Immature natural killer cell (primary cell): ENCODE measurements at regions not wholly inside any gene's neighbourhood (a gene's known extent, or its start where the extent isn't known, plus 50 kb on each side); places are given as distances from the start of the nearest gene placed in this dataset.

Experiments
- DNase-seq, 3 donors: peaks; one replicate each; pipeline ENCODE4 v3.0.0; 2022; ENCODE audit warnings: mixed read lengths in 1 of 3
- H3K27ac Mint-ChIP-seq, 6 donors: one replicate each; pipeline ENCODE4 v1.8.0; 2020; ENCODE audit warnings: mixed read lengths in 6 of 6, mild to moderate bottlenecking in 5 of 6, inconsistent platforms in 4 of 6, moderate library complexity in 3 of 6
- H3K27me3 Mint-ChIP-seq, 3 donors: one replicate each; pipeline ENCODE4 v1.8.0; 2020 to 2021; ENCODE audit warnings: low read depth in 3 of 3, mild to moderate bottlenecking in 3 of 3, mixed read lengths in 3 of 3, moderate library complexity in 3 of 3, inconsistent platforms in 1 of 3
- H3K36me3 Mint-ChIP-seq, 3 donors: one replicate each; pipeline ENCODE4 v1.8.0; 2020; ENCODE audit warnings: mixed read lengths in 3 of 3, inconsistent platforms in 2 of 3, mild to moderate bottlenecking in 2 of 3
- H3K4me1 Mint-ChIP-seq, 2 donors: one replicate each; pipeline ENCODE4 v1.8.0; 2020; ENCODE audit warnings: inconsistent platforms in 2 of 2, mild to moderate bottlenecking in 2 of 2, mixed read lengths in 2 of 2, moderate library complexity in 1 of 2
- H3K4me3 Mint-ChIP-seq, 5 donors: one replicate each; pipeline ENCODE4 v1.8.0; 2020; ENCODE audit warnings: mild to moderate bottlenecking in 5 of 5, mixed read lengths in 5 of 5, inconsistent platforms in 3 of 5, moderate library complexity in 3 of 5
- H3K9me3 Mint-ChIP-seq, 6 donors: one replicate each; pipeline ENCODE4 v1.8.0; 2020; ENCODE audit warnings: mild to moderate bottlenecking in 6 of 6, mixed read lengths in 6 of 6, inconsistent platforms in 4 of 6, moderate library complexity in 3 of 6

GRCh38 chr13:50303963-50304721, 288.9 kb downstream of the KCNRG start:
- peak in 2 of 3 donors; percentile 10 to 42 for DNase-seq
- Mint-ChIP-seq H3K36me3 (no peaks in the 10 kb centered on the region), H3K27me3 (peaks cover 2 to 8% (median 6%) of the 10 kb centered on the region in 3 donors), H3K4me3 (peak overlapping the region in 1 of 5 donors; percentile 6), H3K27ac (no peak overlapping the region), H3K4me1 (peaks cover 23 to 35% of the 10 kb centered on the region in 2 donors), H3K9me3 (peaks cover 0 to 2% (median 0%) of the 10 kb centered on the region in 6 donors)

- no peak overlapping the region for H3K27ac Mint-ChIP-seq
- H3K9me3 Mint-ChIP-seq = peaks cover 0 to 2% (median 0%) of the 10 kb centered on the region in 6 donors
- peaks cover 2 to 6% (median 5%) of the 10 kb centered on the region in 3 donors for H3K27me3 Mint-ChIP-seq
- no peak for DNase-seq
- H3K4me1 Mint-ChIP-seq = peaks cover 24 to 35% of the 10 kb centered on the region in 2 donors
- no peak overlapping the region for H3K4me3 Mint-ChIP-seq
- H3K36me3 Mint-ChIP-seq = no peaks in the 10 kb centered on the region
Measured at GRCh38 chr13:50306156-50306555, 290.9 kb downstream of the KCNRG start.

- DNase-seq = no peak
- H3K36me3 Mint-ChIP-seq = no peaks in the 10 kb centered on the region
- no peak overlapping the region for H3K4me3 Mint-ChIP-seq
- H3K9me3 Mint-ChIP-seq = peaks cover 0 to 2% (median 0%) of the 10 kb centered on the region in 6 donors
- no peak overlapping the region for H3K27ac Mint-ChIP-seq
- H3K27me3 Mint-ChIP-seq = peaks cover 2 to 5% (median 5%) of the 10 kb centered on the region in 3 donors
- H3K4me1 Mint-ChIP-seq = peaks cover 21 to 25% of the 10 kb centered on the region in 2 donors
Measured at GRCh38 chr13:50309318-50309717, 294.1 kb downstream of the KCNRG start.

- no peak overlapping the region for H3K27ac Mint-ChIP-seq
- peaks cover 0 to 2% (median 0%) of the 10 kb centered on the region in 6 donors for H3K9me3 Mint-ChIP-seq
- peaks cover 14 to 18% of the 10 kb centered on the region in 2 donors for H3K4me1 Mint-ChIP-seq
- peak overlapping the region in 1 of 5 donors; percentile 2 for H3K4me3 Mint-ChIP-seq
- H3K36me3 Mint-ChIP-seq = no peaks in the 10 kb centered on the region
- no peak for DNase-seq
- H3K27me3 Mint-ChIP-seq = peaks cover 2 to 5% (median 5%) of the 10 kb centered on the region in 3 donors
Measured at GRCh38 chr13:50309882-50310594, 294.8 kb downstream of the KCNRG start.

- Mint-ChIP-seq H3K4me3 (no peak overlapping the region), H3K27me3 (peaks cover 2 to 5% (median 5%) of the 10 kb centered on the region in 3 donors), H3K36me3 (no peaks in the 10 kb centered on the region), H3K9me3 (peaks cover 0 to 2% (median 0%) of the 10 kb centered on the region in 6 donors), H3K4me1 (peaks cover 13 to 15% of the 10 kb centered on the region in 2 donors), H3K27ac (no peak overlapping the region)
- DNase-seq = no peak
Measured at GRCh38 chr13:50310734-50311133, 295.5 kb downstream of the KCNRG start.

GRCh38 chr13:50318887-50319286, 303.6 kb downstream of the KCNRG start:
- peak in 2 of 3 donors; percentile 17 to 18 for DNase-seq
- Mint-ChIP-seq H3K27ac (peak overlapping the region in 5 of 6 donors; percentile 28 to 90 (median 67)), H3K4me1 (peaks cover 37 to 42% of the 10 kb centered on the region in 2 donors), H3K9me3 (no peaks in the 10 kb centered on the region), H3K4me3 (peak overlapping the region; percentile 25 to 51 (median 27)), H3K36me3 (no peaks in the 10 kb centered on the region), H3K27me3 (peaks cover 0 to 3% (median 0%) of the 10 kb centered on the region in 3 donors)

GRCh38 chr13:50319635-50320255, 304.5 kb downstream of the KCNRG start:
- Mint-ChIP-seq H3K4me1 (peaks cover 37 to 42% of the 10 kb centered on the region in 2 donors), H3K36me3 (peaks cover 0 to 1% (median 0%) of the 10 kb centered on the region in 3 donors), H3K27me3 (peaks cover 0 to 3% (median 0%) of the 10 kb centered on the region in 3 donors), H3K4me3 (peak overlapping the region; percentile 53 to 83 (median 72)), H3K9me3 (no peaks in the 10 kb centered on the region), H3K27ac (peak overlapping the region; percentile 85 to 92 (median 88))
- DNase-seq = peak; percentile 49 to 65 (median 58)

- Mint-ChIP-seq H3K36me3 (peaks cover 0 to 4% (median 0%) of the 10 kb centered on the region in 3 donors), H3K27ac (peak overlapping the region; percentile 85 to 92 (median 88)), H3K4me3 (peak overlapping the region; percentile 53 to 83 (median 72)), H3K27me3 (peaks cover 0 to 3% (median 0%) of the 10 kb centered on the region in 3 donors), H3K4me1 (peaks cover 37 to 42% of the 10 kb centered on the region in 2 donors), H3K9me3 (no peaks in the 10 kb centered on the region)
- DNase-seq = no peak
Measured at GRCh38 chr13:50320271-50320862, 305.1 kb downstream of the KCNRG start.

- no peaks in the 10 kb centered on the region for H3K9me3 Mint-ChIP-seq
Measured at GRCh38 chr13:50322006-50322405, 306.8 kb downstream of the KCNRG start.

GRCh38 chr13:50323440-50324065, 308.3 kb downstream of the KCNRG start:
- Mint-ChIP-seq H3K36me3 (peaks cover 0 to 4% (median 0%) of the 10 kb centered on the region in 3 donors), H3K27ac (no peak overlapping the region), H3K9me3 (no peaks in the 10 kb centered on the region), H3K4me3 (no peak overlapping the region), H3K4me1 (peaks cover 34 to 48% of the 10 kb centered on the region in 2 donors), H3K27me3 (peaks cover 1 to 5% (median 2%) of the 10 kb centered on the region in 3 donors)
- no peak for DNase-seq

More at GRCh38 chr13:50322006-50322405, 306.8 kb downstream of the KCNRG start:
- Mint-ChIP-seq H3K36me3 (peaks cover 0 to 4% (median 0%) of the 10 kb centered on the region in 3 donors), H3K27ac (no peak overlapping the region), H3K27me3 (peaks cover 0 to 5% (median 2%) of the 10 kb centered on the region in 3 donors), H3K4me3 (no peak overlapping the region), H3K4me1 (peaks cover 39 to 52% of the 10 kb centered on the region in 2 donors)
- DNase-seq = no peak

GRCh38 chr13:50326271-50326670, 311.0 kb downstream of the KCNRG start:
- Mint-ChIP-seq H3K27ac (peak overlapping the region in 1 of 6 donors; percentile 29), H3K36me3 (peaks cover 0 to 4% (median 0%) of the 10 kb centered on the region in 3 donors), H3K4me3 (peak overlapping the region in 1 of 5 donors; percentile 19), H3K9me3 (no peaks in the 10 kb centered on the region), H3K27me3 (peaks cover 1 to 5% (median 2%) of the 10 kb centered on the region in 3 donors), H3K4me1 (peaks cover 9 to 21% of the 10 kb centered on the region in 2 donors)
- no peak for DNase-seq

GRCh38 chr13:50326811-50327210, 311.6 kb downstream of the KCNRG start:
- H3K27ac Mint-ChIP-seq = peak overlapping the region in 1 of 6 donors; percentile 51
- peaks cover 0 to 4% (median 0%) of the 10 kb centered on the region in 3 donors for H3K36me3 Mint-ChIP-seq
- peak overlapping the region in 1 of 5 donors; percentile 19 for H3K4me3 Mint-ChIP-seq
- no peak for DNase-seq
- H3K27me3 Mint-ChIP-seq = peaks cover 1 to 5% (median 2%) of the 10 kb centered on the region in 3 donors
- H3K9me3 Mint-ChIP-seq = no peaks in the 10 kb centered on the region
- peaks cover 9 to 21% of the 10 kb centered on the region in 2 donors for H3K4me1 Mint-ChIP-seq
